VCaP (cell line): ENCODE measurements at regions not wholly inside any gene's neighbourhood (a gene's known extent, or its start where the extent isn't known, plus 50 kb on each side); places are given as distances from the start of the nearest gene placed in this dataset.

ENCODE experiments used
- H3K27ac ChIP-seq: fragments of 450-650 bp; 2 replicates; pipeline ENCODE4 v1.5.1; 2017
- TF ChIP-seq, protein P1 (sequence below): fragments of 450-650 bp; conservative IDR thresholded peaks from 2 replicates; pipeline ENCODE4 v1.5.1; 2017; ENCODE audit warnings: mild to moderate bottlenecking, moderate library complexity

DNA sequence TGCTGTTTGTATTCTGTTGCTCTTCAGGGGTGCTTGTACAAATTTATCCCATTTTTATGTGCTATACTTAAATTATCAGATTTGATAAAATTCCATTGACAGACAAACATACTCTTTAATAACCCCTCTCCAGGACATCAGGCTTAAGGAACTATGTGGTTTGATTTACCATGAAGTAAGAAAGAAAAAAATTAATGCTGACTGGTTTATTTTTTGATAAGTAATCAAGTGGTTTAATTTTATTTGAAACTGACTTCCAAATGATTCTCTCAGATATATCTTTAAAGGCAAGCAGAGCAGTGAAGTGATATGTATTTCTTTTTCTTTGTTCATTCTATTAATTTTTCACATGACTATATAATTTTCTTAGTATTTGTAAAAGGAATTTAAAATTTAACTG lies 1168.1 kb downstream of the OLFM4 start:
- H3K27ac ChIP-seq = no peak overlapping the region
- TF ChIP-seq, protein P1, sequence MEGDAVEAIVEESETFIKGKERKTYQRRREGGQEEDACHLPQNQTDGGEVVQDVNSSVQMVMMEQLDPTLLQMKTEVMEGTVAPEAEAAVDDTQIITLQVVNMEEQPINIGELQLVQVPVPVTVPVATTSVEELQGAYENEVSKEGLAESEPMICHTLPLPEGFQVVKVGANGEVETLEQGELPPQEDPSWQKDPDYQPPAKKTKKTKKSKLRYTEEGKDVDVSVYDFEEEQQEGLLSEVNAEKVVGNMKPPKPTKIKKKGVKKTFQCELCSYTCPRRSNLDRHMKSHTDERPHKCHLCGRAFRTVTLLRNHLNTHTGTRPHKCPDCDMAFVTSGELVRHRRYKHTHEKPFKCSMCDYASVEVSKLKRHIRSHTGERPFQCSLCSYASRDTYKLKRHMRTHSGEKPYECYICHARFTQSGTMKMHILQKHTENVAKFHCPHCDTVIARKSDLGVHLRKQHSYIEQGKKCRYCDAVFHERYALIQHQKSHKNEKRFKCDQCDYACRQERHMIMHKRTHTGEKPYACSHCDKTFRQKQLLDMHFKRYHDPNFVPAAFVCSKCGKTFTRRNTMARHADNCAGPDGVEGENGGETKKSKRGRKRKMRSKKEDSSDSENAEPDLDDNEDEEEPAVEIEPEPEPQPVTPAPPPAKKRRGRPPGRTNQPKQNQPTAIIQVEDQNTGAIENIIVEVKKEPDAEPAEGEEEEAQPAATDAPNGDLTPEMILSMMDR = no peak

DNA sequence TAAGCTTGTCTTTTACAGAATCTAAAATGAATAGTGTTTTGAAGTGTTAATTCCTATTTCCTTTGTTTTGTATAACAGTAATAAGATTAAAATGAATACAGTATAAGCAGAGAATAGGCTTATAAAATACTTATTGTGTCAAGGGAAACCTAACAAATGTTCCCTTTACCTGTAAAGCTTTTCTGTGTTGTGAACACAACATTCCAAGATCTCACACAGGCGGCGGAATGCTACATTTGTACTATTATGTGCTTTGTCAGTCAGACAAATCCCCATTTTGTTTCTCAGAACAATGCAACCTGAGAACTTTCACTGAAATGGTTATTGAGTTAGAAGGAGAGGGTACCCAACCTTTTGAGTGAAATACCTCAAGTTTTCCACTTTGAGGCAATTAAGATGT lies 1170.3 kb downstream of the OLFM4 start:
- H3K27ac ChIP-seq = no peak overlapping the region
- TF ChIP-seq, protein P1 = no peak

DNA sequence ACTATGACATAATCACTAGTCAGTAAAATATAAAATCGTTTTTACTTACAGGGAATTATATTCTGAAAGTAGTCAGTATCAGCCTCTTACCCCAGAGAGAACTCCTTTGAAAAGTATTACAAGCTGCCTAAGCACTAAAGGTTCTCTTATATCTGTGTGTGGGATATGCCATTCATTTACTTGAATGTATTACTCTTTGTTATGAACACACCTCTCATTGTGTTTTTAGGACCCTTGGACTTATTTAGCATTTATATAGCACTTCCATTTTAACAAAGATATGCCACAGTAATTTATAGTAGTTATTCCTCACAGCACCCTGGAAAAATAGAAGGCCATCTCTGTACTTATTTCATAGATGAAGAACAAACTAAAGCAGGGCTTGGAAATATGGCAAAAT lies 1178.0 kb downstream of the OLFM4 start:
- TF ChIP-seq, protein P1 = no peak
- no peak overlapping the region for H3K27ac ChIP-seq

DNA sequence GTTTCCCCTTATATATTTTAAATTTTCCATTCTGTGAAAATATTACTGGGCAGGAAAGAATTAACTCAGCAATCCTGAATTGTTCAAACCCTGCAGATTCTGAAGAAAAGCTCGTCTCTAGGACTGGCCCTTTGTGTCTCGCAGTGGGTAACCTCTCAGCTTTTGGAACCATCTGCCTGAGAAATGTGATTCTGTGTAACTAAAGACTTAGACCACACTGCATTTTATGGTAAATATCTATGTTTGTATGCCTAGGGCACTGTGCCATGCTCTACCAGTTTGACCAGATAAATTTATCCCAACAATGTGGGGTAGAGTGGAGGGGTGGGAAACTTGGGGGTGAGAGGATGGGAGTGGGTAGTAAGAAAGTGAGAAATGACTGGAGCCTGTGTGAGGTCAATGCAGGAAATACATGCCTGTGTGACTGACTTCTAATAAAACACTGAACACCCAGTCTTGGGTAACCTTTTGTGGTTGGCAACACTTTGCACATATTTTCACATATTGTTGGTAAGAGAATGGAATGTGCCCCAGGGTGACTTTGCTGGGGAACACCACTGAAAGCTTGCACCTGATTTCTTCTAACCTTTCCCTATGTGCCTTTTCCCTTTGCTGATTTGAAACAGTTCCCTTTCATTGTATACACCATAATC lies 1181.9 kb downstream of the OLFM4 start:
- TF ChIP-seq, protein P1 = no peak
- no peak overlapping the region for H3K27ac ChIP-seq

DNA sequence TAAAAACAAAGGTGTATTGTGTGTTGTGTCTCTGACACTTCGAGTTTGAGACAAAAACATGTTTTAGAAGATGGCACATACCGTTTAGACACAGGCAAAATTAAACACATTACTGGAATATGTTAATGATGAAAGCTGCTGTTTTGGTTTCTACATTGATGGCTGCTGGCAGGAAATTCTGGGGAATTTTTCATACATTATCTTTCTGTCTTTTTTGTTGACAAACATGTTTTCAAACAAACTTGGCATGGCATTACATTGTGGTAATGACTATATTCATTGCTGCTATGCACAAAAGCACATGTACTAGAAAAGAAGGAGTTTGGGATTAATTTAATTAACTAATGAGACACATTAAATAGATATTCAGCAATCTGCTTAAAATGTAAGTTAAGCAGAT lies 1187.6 kb downstream of the OLFM4 start:
- TF ChIP-seq, protein P1 = no peak
- H3K27ac ChIP-seq = no peak overlapping the region

DNA sequence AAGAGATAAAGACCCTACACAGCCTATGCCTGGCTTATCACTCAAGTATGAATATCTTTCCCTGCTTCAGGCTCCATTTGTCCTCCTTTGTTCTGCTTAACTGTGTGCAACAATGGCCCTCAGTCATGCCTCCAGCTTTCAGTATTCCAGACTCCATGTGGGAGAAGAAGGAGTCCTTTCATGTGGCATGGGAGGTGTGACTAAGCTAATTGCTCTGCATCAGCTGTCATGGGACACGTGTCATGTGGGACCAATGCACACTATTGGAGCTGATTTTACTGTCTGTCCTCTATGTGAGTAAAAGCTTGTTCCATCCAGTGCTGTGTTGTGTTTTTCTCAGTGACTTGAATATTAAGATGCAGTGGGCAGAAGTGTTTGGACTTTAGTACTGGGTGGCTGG lies 1198.3 kb downstream of the OLFM4 start:
- no peak overlapping the region for H3K27ac ChIP-seq
- TF ChIP-seq, protein P1 = no peak

DNA sequence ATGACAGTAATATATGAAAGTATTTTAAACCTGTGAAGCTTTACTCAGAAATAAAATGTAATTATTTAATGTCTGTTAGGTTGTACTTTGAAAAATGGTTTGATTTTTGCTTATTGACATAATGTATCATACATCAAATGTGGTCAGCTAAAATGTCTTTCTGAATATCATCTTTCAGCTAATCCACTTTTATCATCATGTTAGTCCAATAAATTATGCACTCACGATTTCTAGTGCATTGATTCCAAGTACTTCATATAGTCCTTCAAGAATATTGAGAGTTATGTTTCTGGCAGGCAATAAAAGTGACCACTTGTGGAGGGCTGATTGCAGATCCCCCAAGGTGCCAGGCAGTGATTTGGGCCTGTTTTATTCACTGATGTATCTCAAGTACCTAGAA lies 1204.1 kb downstream of the OLFM4 start:
- H3K27ac ChIP-seq = no peak overlapping the region
- TF ChIP-seq, protein P1 = no peak

DNA sequence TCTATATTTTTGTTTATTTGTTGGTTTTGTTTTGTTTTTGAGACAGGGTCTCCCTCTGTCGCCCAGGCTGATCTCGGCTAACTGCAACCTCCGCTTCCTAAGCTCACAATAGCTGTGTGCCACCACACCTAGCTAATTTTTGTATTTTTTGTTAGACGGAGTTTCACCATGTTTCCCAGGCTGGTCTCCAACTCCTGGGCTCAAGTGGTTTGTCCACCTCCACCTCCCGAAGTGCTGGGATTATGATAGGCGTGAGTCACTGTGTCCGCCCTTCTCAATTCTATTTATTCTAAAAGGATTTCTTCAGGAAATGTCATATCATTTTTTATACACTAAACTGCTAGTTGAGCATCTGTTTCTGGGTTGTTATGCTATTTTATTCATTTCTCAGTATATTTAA lies 1206.0 kb downstream of the OLFM4 start:
- H3K27ac ChIP-seq = no peak overlapping the region
- TF ChIP-seq, protein P1 = no peak
